Breast epithelium (tissue), 3 donors: ENCODE measurements at regions not wholly inside any gene's neighbourhood (a gene's known extent, or its start where the extent isn't known, plus 50 kb on each side); places are given as distances from the start of the nearest gene placed in this dataset.

Source experiments
- POLR2AphosphoS5 ChIP-seq, 3 donors: sonication (generic); formaldehyde crosslinking; IDR thresholded peaks; one replicate each; pipeline ENCODE4 v1.6.1; 2017; ENCODE audit warnings: antibody characterized with exemption in 3 of 3
- TF ChIP-seq, protein P1 (sequence below), 3 donors: fragments of 450-650 bp; IDR thresholded peaks; one replicate each; pipeline ENCODE4 v1.5.1; 2016 to 2017; ENCODE audit warnings: antibody characterized with exemption in 3 of 3, mild to moderate bottlenecking in 3 of 3, moderate library complexity in 3 of 3

GRCh38 chr1:14323568-14324247 lies 274.8 kb upstream of the KAZN start:
- TF ChIP-seq, protein P1, sequence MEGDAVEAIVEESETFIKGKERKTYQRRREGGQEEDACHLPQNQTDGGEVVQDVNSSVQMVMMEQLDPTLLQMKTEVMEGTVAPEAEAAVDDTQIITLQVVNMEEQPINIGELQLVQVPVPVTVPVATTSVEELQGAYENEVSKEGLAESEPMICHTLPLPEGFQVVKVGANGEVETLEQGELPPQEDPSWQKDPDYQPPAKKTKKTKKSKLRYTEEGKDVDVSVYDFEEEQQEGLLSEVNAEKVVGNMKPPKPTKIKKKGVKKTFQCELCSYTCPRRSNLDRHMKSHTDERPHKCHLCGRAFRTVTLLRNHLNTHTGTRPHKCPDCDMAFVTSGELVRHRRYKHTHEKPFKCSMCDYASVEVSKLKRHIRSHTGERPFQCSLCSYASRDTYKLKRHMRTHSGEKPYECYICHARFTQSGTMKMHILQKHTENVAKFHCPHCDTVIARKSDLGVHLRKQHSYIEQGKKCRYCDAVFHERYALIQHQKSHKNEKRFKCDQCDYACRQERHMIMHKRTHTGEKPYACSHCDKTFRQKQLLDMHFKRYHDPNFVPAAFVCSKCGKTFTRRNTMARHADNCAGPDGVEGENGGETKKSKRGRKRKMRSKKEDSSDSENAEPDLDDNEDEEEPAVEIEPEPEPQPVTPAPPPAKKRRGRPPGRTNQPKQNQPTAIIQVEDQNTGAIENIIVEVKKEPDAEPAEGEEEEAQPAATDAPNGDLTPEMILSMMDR (IDR thresholded peaks at IDR 0.05): no peak
- no peak for TF ChIP-seq POLR2AphosphoS5 (IDR thresholded peaks at IDR 0.05)
